Vagina (tissue), 2 donors: ENCODE measurements at regions not wholly inside any gene's neighbourhood (a gene's known extent, or its start where the extent isn't known, plus 50 kb on each side); places are given as distances from the start of the nearest gene placed in this dataset.
A peak's percentile ranks its signal among the peaks of the same experiment; 100 is the strongest.

Experiments used
- DNase-seq, 2 donors: peaks; one replicate each; pipeline ENCODE4 v3.0.0-alpha.2; 2017; ENCODE audit errors: extremely low spot score in 2 of 2
- H3K27ac ChIP-seq: fragments of 200-600 bp; sonication (generic); one replicate; pipeline ENCODE4 v1.5.1; 2019
- H3K27me3 ChIP-seq: fragments of 200-600 bp; sonication (generic); one replicate; pipeline ENCODE4 v1.5.1; 2019
- H3K36me3 ChIP-seq, 2 donors: fragments of 200-600 bp; sonication (generic); one replicate each; pipeline ENCODE4 v1.5.1; 2017 to 2019
- H3K4me1 ChIP-seq: fragments of 200-600 bp; sonication (generic); one replicate; pipeline ENCODE4 v1.5.1; 2019
- H3K4me3 ChIP-seq, 2 donors: fragments of 200-600 bp; sonication (generic); 1 replicate in 1 of 2; 2 replicates in 1 of 2; pipeline ENCODE4 v1.5.1; 2016 to 2019
- H3K9me3 ChIP-seq: fragments of 200-600 bp; sonication (generic); one replicate; pipeline ENCODE4 v1.5.1; 2019
- CTCF ChIP-seq, 3 experiments: fragments of 450-650 bp in 2 of 3; fragments of 200-600 bp in 1 of 3; sonication (generic) in 1 of 3; IDR thresholded peaks; one replicate each; pipeline ENCODE4 v1.5.1; 2017 to 2019; ENCODE audit warnings: antibody characterized with exemption in 3 of 3, mild to moderate bottlenecking in 2 of 3, moderate library complexity in 2 of 3
- POLR2A ChIP-seq, 2 donors: fragments of 450-650 bp; IDR thresholded peaks; one replicate each; pipeline ENCODE4 v1.6.1; 2017; ENCODE audit warnings: antibody characterized with exemption in 2 of 2, mild to moderate bottlenecking in 2 of 2, moderate library complexity in 2 of 2
- POLR2AphosphoS5 ChIP-seq, 2 donors: sonication (generic); formaldehyde crosslinking; IDR thresholded peaks; one replicate each; pipeline ENCODE4 v1.9.0; 2017; ENCODE audit warnings: antibody characterized with exemption in 2 of 2, mild to moderate bottlenecking in 2 of 2, low read depth in 1 of 2; ENCODE audit not compliant: insufficient read depth in 1 of 2
- intact Hi-C: fragments of 100-400 bp; cut with DNase I; formaldehyde crosslinking; loops from one replicate; pipeline ENCODE4 v1.15.1; 2023

DNA sequence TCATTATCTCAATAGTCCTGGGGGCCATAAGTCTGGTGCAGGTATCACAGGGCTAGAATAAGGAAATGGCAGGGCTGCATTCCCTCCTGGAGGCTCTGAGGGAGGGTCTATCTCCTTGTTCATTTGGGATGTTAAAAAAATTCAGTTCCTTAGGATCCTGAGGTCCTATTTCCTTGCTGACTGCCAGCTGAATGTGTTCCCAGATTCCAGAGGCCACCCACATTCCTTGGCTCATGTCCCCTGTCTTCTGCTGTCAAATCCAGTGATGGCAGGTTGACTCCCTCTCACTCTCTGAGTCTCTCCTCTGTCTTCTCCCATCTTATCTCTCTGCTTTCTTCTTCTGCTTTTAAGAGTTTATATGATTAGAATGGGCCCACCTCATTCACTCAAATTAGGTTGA lies 400.6 kb downstream of the PTPRU start:
- Histone ChIP-seq H3K4me3 (no peak overlapping the region), H3K27ac (no peak overlapping the region), H3K27me3 (no peaks in the 10 kb centered on the region), H3K9me3 (no peaks in the 10 kb centered on the region), H3K36me3 (no peaks in the 10 kb centered on the region), H3K4me1 (no peaks in the 10 kb centered on the region)
- peak; percentile 13 to 43 for DNase-seq
- intact Hi-C loops, result no loop called here
- TF ChIP-seq POLR2A (IDR thresholded peaks at IDR 0.05), result no peak
- no peak for TF ChIP-seq CTCF (IDR thresholded peaks at IDR 0.05)
- TF ChIP-seq POLR2AphosphoS5 (IDR thresholded peaks at IDR 0.05; ENCODE audit: insufficient read depth in 1 of 2, low read depth in 1 of 2), result no peak

GRCh38 chr1:29635501-29636263 lies 399.4 kb downstream of the PTPRU start:
- intact Hi-C loops, result no loop called here
- TF ChIP-seq POLR2A (IDR thresholded peaks at IDR 0.05), result no peak
- Histone ChIP-seq H3K36me3 (no peaks in the 10 kb centered on the region), H3K4me1 (no peaks in the 10 kb centered on the region), H3K27ac (no peak overlapping the region), H3K27me3 (no peaks in the 10 kb centered on the region), H3K4me3 (no peak overlapping the region), H3K9me3 (no peaks in the 10 kb centered on the region)
- peak in 1 of 2 donors; percentile 88 for DNase-seq

DNA sequence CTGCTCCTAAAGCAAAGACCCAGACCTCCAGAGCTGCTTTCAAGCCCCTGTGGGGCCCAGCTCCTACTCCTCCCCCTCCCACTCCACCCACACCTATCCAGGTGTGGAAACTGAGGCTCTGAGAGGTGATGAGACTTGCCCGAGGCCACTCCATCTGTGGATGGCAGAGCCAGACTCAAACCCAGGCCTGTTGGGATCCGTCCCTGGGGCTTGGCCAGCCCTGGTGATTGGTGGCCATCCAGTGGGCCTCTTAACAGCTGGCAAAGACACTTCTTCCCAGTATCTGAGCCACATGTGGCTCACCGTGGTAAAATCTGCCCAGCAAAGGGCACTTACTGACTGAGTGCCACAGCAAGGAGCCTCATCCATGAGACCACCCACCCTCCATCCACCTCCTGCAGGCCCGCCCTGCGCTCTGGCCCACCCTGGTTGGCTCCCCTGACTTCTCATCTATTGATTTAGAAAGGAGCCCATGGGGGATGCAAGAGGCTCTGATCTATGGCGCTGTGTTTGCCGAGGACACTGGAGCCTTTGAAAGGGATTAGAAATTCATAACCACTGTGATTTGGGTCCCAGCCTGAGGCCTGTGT lies 398.5 kb downstream of the PTPRU start:
- peak in 1 of 2 donors; percentile 61 for DNase-seq
- no peaks in the 10 kb centered on the region for H3K27me3 ChIP-seq
- no peak for TF ChIP-seq POLR2A (IDR thresholded peaks at IDR 0.05)
- no peak for TF ChIP-seq POLR2AphosphoS5 (IDR thresholded peaks at IDR 0.05; ENCODE audit: insufficient read depth in 1 of 2, low read depth in 1 of 2)
- no peak for TF ChIP-seq CTCF (IDR thresholded peaks at IDR 0.05)

DNA sequence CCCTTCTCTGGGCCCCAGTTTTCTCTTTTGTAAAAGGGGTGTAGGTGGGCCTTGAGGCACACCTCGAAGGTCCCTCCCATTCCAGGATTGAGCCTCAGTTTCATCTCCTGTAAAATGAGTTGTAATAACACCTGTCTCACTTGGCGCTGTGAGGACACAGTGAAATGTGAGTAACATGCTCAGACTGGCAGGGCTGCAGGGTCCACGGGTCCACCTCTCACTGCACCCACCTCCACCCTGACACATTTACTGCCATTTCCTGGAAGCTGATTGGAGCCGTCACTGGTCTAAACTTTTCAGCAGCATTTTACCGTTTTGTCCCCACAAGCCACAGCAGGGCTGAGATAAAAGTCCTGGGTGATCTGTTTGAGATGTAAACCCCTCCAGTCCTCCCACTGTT lies 398.0 kb downstream of the PTPRU start:
- no peak overlapping the region for H3K27ac ChIP-seq
- intact Hi-C loops, result no loop called here
- H3K9me3 ChIP-seq, result no peaks in the 10 kb centered on the region
- no peak overlapping the region for H3K4me3 ChIP-seq
- no peaks in the 10 kb centered on the region for H3K4me1 ChIP-seq
- H3K27me3 ChIP-seq, result no peaks in the 10 kb centered on the region
- no peaks in the 10 kb centered on the region for H3K36me3 ChIP-seq
- TF ChIP-seq POLR2A (IDR thresholded peaks at IDR 0.05) (no peak), POLR2AphosphoS5 (IDR thresholded peaks at IDR 0.05; ENCODE audit: insufficient read depth in 1 of 2, low read depth in 1 of 2) (no peak), CTCF (IDR thresholded peaks at IDR 0.05) (no peak)
- no peak for DNase-seq

More for the DNA sequence above, 398.5 kb downstream of the PTPRU start:
- no peaks in the 10 kb centered on the region for H3K36me3 ChIP-seq
- H3K4me3 ChIP-seq, result no peak overlapping the region
- H3K4me1 ChIP-seq, result no peaks in the 10 kb centered on the region
- H3K9me3 ChIP-seq, result no peaks in the 10 kb centered on the region
- H3K27ac ChIP-seq, result no peak overlapping the region
- intact Hi-C loops, result no loop called here

DNA sequence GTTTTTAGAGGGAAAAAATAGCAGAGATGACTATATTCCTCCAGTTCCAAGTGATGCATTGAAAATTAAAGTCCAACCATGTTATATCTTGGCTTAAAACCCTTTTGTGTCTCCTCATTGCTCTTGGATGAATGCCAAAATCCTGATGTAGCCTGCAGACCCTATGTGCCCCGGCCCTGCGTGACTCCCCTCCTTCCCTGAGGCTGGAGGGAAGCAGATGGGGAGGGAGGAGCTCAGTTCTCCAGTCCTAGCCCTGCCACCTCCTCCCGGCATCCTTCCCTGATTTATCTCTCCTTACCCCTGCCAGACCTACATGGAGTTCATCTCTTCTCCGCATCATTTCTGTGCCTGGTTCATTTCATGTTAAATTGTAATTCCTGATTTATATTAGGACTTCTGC lies 397.4 kb downstream of the PTPRU start:
- DNase-seq, result no peak
- intact Hi-C loops, result no loop called here
- TF ChIP-seq POLR2A (IDR thresholded peaks at IDR 0.05) (no peak), CTCF (IDR thresholded peaks at IDR 0.05) (no peak), POLR2AphosphoS5 (IDR thresholded peaks at IDR 0.05; ENCODE audit: insufficient read depth in 1 of 2, low read depth in 1 of 2) (no peak)
- no peak overlapping the region for H3K27ac ChIP-seq
- H3K27me3 ChIP-seq, result no peaks in the 10 kb centered on the region
- H3K36me3 ChIP-seq, result no peaks in the 10 kb centered on the region
- no peak overlapping the region for H3K4me3 ChIP-seq
- no peaks in the 10 kb centered on the region for H3K9me3 ChIP-seq
- H3K4me1 ChIP-seq, result no peaks in the 10 kb centered on the region
